ENCODE measurements at regions not wholly inside any gene's neighbourhood (a gene's known extent, or its start where the extent isn't known, plus 50 kb on each side); places are given as distances from the start of the nearest gene placed in this dataset.

- no peak for TF ChIP-seq EZH2phosphoT487 (IDR thresholded peaks at IDR 0.05; ENCODE audit: borderline replicate concordance, low read length)
- TF ChIP-seq CTCF (conservative IDR thresholded peaks at IDR 0.05; ENCODE audit: low read depth, low read length): no peak
These were observed 133.3 kb upstream of the LMNTD1 start for GRCh38 chr12:25686351-25686750.
